HG02885 (cell line): ENCODE measurements at regions not wholly inside any gene's neighbourhood (a gene's known extent, or its start where the extent isn't known, plus 50 kb on each side); places are given as distances from the start of the nearest gene placed in this dataset.
"Not testable (repeated sequence)": the region's sequence is repeated elsewhere in the genome, so short reads cannot be mapped to it uniquely, and the experiment has no call there.

Experiments
- ATAC-seq: cut with Tn5 transposase; IDR thresholded peaks from one replicate; pipeline ENCODE4 v1.9.1; 2021; ENCODE audit warnings: mild to moderate bottlenecking; ENCODE audit not compliant: unreplicated experiment, poor library complexity

GRCh38 chr1:90864681-90865080, 147.6 kb upstream of the BARHL2 start:
- ATAC-seq = no peak

GRCh38 chr1:90862782-90863181, 145.7 kb upstream of the BARHL2 start:
- no peak for ATAC-seq

- not testable (repeated sequence) for ATAC-seq
Observed at GRCh38 chr1:90861421-90861820, 144.3 kb upstream of the BARHL2 start.

GRCh38 chr1:90856463-90857007, 139.4 kb upstream of the BARHL2 start:
- no peak for ATAC-seq

GRCh38 chr1:90854397-90854924, 137.4 kb upstream of the BARHL2 start:
- no peak for ATAC-seq

- ATAC-seq = no peak
Observed at GRCh38 chr1:90851711-90852050, 134.6 kb upstream of the BARHL2 start.

- ATAC-seq = peak; percentile 99
Observed at GRCh38 chr1:90850898-90851710, 134.0 kb upstream of the BARHL2 start.

- peak; percentile 3 for ATAC-seq
Observed at GRCh38 chr1:90850181-90850897, 133.2 kb upstream of the BARHL2 start.

GRCh38 chr1:90841473-90841872, 124.4 kb upstream of the BARHL2 start:
- no peak for ATAC-seq

- no peak for ATAC-seq
Observed at GRCh38 chr1:90840352-90840751, 123.2 kb upstream of the BARHL2 start.

GRCh38 chr1:90839323-90839722, 122.2 kb upstream of the BARHL2 start:
- no peak for ATAC-seq

- no peak for ATAC-seq
Observed at GRCh38 chr1:90838720-90839119, 121.6 kb upstream of the BARHL2 start.

GRCh38 chr1:90837420-90837819, 120.3 kb upstream of the BARHL2 start:
- no peak for ATAC-seq

GRCh38 chr1:90836345-90836679, 119.2 kb upstream of the BARHL2 start:
- no peak for ATAC-seq

GRCh38 chr1:90835661-90836344, 118.7 kb upstream of the BARHL2 start:
- no peak for ATAC-seq

GRCh38 chr1:90834886-90835660, 118.0 kb upstream of the BARHL2 start:
- ATAC-seq = no peak

- no peak for ATAC-seq
Observed at GRCh38 chr1:90834354-90834885, 117.3 kb upstream of the BARHL2 start.

GRCh38 chr1:90833466-90834110, 116.5 kb upstream of the BARHL2 start:
- ATAC-seq = no peak

- ATAC-seq = no peak
Observed at GRCh38 chr1:90831910-90832309, 114.8 kb upstream of the BARHL2 start.
